Rectal smooth muscle tissue (tissue), 1 donor: ENCODE measurements at regions not wholly inside any gene's neighbourhood (a gene's known extent, or its start where the extent isn't known, plus 50 kb on each side); places are given as distances from the start of the nearest gene placed in this dataset.

Experiments used
- H3K27ac ChIP-seq: one replicate; pipeline ENCODE4 v1.7.0; 2013; ENCODE audit warnings: low read depth, low read length, inconsistent platforms
- H3K27me3 ChIP-seq: one replicate; pipeline ENCODE4 v1.7.0; 2013; ENCODE audit warnings: low read length; ENCODE audit not compliant: control insufficient read depth, insufficient read depth
- H3K36me3 ChIP-seq: one replicate; pipeline ENCODE4 v1.7.0; 2013; ENCODE audit warnings: low read length; ENCODE audit not compliant: control insufficient read depth, insufficient read depth
- H3K4me1 ChIP-seq: one replicate; pipeline ENCODE4 v1.7.0; 2013; ENCODE audit warnings: low read length; ENCODE audit not compliant: control insufficient read depth, insufficient read depth
- H3K4me3 ChIP-seq: one replicate; pipeline ENCODE4 v1.7.0; 2013; ENCODE audit warnings: low read length
- H3K9ac ChIP-seq: one replicate; pipeline ENCODE4 v1.7.0; 2013; ENCODE audit warnings: low read length

GRCh38 chrX:39452401-39452800 lies 645.4 kb downstream of the BCOR start:
- Histone ChIP-seq H3K4me1 (no peaks in the 10 kb centered on the region), H3K27me3 (no peaks in the 10 kb centered on the region), H3K27ac (no peak overlapping the region), H3K4me3 (no peak overlapping the region), H3K36me3 (no peaks in the 10 kb centered on the region), H3K9ac (no peak overlapping the region)

DNA sequence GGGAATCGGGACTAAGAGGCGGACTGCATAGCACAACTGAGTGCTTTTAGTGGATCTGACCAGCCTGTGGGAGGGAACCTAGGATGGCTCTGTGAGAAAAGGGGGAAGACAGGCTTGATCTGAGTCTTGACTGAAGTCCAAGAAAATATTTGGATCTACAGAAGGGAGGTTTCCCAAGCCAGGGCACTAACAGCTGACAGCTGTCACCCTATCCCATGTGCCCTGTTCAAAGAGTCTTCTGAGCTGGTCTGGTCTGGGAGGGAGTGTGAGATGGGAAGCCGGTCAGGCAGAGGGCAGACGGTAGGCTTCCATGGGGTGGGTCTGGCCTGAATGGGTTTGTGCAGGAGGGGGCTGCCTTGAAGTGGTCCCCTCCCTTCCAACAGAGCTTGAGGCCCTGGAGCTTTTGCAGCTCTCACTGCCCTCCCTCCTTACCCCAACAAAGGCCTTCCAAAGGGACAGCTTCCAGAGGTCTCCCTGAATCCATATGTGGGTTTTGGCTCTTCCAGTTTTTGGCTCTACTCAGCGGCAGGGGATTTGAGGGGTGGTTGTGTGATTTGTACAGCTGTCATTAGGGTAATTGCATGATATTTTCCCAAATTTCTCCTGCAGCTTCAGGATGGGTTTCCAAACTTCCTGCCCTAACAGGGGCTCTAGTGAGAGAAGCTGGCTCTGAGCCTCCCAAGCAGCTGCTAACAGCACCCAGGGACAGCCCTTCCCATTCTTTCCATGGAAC lies 643.7 kb downstream of the BCOR start:
- H3K36me3 ChIP-seq = no peaks in the 10 kb centered on the region
- no peak overlapping the region for H3K27ac ChIP-seq
- no peaks in the 10 kb centered on the region for H3K27me3 ChIP-seq
- H3K4me3 ChIP-seq = no peak overlapping the region
- H3K9ac ChIP-seq = no peak overlapping the region
- no peaks in the 10 kb centered on the region for H3K4me1 ChIP-seq

DNA sequence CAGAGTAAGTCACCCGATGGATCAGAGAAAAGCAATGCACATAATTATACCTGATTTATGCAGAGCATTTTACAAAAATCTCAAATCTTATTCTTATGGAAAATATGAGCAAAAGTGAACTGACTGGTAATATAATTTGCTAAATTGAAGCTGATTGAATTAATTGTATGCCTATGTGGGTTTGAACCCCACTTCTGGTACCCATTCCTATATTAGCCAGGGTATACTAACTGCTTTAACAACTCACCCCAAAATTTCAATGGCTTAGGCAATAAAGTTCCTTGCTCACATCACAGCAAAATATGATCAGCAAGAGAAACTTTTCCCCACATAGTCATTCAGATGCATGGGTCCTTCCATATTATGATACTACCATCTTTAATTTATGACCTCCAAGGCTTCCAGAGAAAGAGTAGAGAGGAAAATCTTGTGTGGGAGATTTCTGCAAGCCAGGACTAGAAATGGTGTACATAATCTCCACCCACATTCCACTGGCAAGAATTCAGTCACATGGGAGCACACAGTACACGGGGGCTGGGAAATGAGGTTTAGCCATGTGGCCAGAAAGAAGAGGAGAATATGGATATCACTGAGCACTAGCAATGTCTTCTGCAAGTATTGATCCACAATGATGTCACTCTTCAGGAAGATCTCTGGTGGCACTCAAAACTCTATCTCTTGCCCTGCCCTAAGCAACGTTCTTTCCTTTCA lies 640.7 kb downstream of the BCOR start:
- H3K27me3 ChIP-seq = no peaks in the 10 kb centered on the region
- no peak overlapping the region for H3K4me3 ChIP-seq
- no peak overlapping the region for H3K9ac ChIP-seq
- H3K36me3 ChIP-seq = no peaks in the 10 kb centered on the region
- no peaks in the 10 kb centered on the region for H3K4me1 ChIP-seq
- H3K27ac ChIP-seq = no peak overlapping the region

DNA sequence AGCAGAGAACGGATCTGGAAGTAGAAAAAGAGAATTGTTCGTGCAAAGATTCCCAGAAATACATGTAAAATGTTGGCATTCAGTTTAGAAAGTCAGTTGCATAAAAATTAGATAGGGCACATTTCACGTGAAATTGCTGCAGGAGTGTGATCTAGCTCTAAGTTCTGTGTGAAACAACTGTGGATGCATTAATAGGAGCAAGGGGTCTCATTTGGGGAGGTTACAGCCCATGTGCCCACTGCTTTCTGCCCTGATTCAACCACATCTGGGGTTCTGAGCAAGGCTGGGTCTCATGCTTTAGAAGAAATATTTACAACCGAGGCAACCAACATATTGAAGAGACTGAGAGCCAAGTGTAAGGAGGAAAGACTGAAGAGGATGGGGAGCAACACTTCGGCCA lies 639.0 kb downstream of the BCOR start:
- Histone ChIP-seq H3K9ac (no peak overlapping the region), H3K4me3 (no peak overlapping the region), H3K27me3 (no peaks in the 10 kb centered on the region)

GRCh38 chrX:39459204-39459603 lies 638.6 kb downstream of the BCOR start:
- Histone ChIP-seq H3K4me1 (no peaks in the 10 kb centered on the region), H3K27me3 (no peaks in the 10 kb centered on the region), H3K9ac (no peak overlapping the region), H3K27ac (no peak overlapping the region), H3K4me3 (no peak overlapping the region), H3K36me3 (no peaks in the 10 kb centered on the region)

More for the DNA sequence above, 639.0 kb downstream of the BCOR start:
- Histone ChIP-seq H3K36me3 (no peaks in the 10 kb centered on the region), H3K27ac (no peak overlapping the region), H3K4me1 (no peaks in the 10 kb centered on the region)

DNA sequence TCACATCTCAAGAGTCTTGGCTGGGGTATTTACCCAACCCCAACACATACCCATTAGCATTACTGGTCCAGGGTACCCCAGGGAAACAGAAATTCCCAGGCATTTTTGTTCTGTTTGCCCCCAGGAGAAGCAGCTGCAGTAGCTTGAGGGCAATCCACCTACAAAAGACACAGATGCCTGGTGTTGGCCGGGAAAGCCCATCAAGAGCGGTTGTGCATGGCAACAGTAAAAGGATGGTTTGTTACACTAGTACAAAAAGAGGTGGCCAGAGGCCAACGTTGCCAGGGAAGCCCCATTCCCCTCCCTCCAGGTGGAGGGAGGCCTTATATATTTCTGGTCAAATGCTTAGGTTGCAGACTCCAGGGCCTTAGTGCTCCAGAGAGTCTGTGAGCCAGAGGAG lies 637.8 kb downstream of the BCOR start:
- Histone ChIP-seq H3K36me3 (no peaks in the 10 kb centered on the region), H3K4me1 (no peaks in the 10 kb centered on the region), H3K4me3 (no peak overlapping the region), H3K27me3 (no peaks in the 10 kb centered on the region), H3K9ac (no peak overlapping the region), H3K27ac (no peak overlapping the region)

DNA sequence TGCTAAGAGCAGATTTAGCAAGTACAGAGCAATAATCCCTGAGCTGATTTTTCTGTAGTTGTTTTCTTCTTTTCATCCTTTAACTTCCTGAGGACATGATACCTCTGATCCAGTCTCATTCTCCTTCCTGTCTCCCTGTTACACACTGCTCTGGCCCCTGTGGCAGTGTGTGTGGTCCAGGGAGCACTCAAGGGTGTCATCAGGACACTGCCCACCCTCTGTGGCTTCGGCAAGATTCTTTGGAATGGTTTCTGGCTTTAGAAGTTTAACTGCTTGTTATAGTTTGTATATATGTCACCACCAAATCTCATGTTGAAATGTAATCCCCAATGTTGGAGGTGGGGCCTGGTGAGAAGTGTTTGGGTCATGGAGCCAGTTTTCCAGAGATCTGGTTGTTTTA lies 637.3 kb downstream of the BCOR start:
- H3K9ac ChIP-seq = no peak overlapping the region
- no peaks in the 10 kb centered on the region for H3K36me3 ChIP-seq
- no peaks in the 10 kb centered on the region for H3K4me1 ChIP-seq
- H3K27ac ChIP-seq = no peak overlapping the region
- no peaks in the 10 kb centered on the region for H3K27me3 ChIP-seq
- no peak overlapping the region for H3K4me3 ChIP-seq

DNA sequence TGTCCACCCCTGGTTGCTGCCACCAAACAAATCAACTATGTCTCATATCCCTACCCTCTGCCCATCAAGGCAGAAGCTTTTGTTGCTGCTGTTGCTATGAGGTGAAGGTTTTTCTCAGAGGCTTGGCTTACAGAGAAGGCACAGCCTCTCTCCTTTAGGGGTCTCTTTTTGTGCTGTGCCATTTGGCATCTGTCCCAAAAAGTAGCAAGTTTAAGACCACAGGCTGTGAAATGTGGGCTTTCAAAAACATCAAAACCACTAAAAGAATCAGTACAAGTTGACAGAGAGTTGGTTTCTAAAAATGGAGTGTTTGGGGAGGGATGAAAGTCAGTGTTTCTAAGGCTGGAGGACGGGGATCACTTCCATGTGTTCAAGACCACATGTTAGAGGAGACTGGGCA lies 634.9 kb downstream of the BCOR start:
- Histone ChIP-seq H3K4me1 (no peaks in the 10 kb centered on the region), H3K36me3 (no peaks in the 10 kb centered on the region), H3K27me3 (no peaks in the 10 kb centered on the region), H3K9ac (no peak overlapping the region), H3K4me3 (no peak overlapping the region), H3K27ac (no peak overlapping the region)

GRCh38 chrX:39464253-39464652 lies 633.5 kb downstream of the BCOR start:
- Histone ChIP-seq H3K4me1 (no peaks in the 10 kb centered on the region), H3K9ac (no peak overlapping the region), H3K27me3 (no peaks in the 10 kb centered on the region), H3K27ac (no peak overlapping the region), H3K36me3 (no peaks in the 10 kb centered on the region), H3K4me3 (no peak overlapping the region)

DNA sequence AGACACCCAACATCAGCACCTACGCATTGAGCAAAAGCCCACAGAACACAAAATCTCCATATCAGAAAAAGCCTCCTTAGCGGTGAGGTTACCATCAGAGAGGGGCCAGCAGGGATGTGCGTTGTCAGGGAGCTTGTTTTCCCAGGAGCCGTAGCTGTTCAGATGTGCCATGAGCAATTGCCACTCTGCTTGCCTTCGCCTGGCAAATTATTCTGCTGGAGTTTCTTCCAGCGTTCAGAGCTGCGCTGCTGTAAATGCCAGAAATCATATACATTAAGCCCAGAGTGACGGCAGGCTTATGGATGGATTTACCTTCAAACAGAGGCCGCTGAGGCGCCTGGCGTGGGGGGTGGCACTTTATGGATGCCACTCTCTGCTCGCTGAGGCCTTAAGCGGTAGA lies 632.3 kb downstream of the BCOR start:
- H3K4me3 ChIP-seq = no peak overlapping the region
- no peaks in the 10 kb centered on the region for H3K4me1 ChIP-seq
- no peaks in the 10 kb centered on the region for H3K36me3 ChIP-seq
- no peaks in the 10 kb centered on the region for H3K27me3 ChIP-seq
- no peak overlapping the region for H3K9ac ChIP-seq
- no peak overlapping the region for H3K27ac ChIP-seq

- H3K27me3 ChIP-seq = no peaks in the 10 kb centered on the region
Observed at GRCh38 chrX:39465906-39466305, 631.9 kb downstream of the BCOR start.

DNA sequence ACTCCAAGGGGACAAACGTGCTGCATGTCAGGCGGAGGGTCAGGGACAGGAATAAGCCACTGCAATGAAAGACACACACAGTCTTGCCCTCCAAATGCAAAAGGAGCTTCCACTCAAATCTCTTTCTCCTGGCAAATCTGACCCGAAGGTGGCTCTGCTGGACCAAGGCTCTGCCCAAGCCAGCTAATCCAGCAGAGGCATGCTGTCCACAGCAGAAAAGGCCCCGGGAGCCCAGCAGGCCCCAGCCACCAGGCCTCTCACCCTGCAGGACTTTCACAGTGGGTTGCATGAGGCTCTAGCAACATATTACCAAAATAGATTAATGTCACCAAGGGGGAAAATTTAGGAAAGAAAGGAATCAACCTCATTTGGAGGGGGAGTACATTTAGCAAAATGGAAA lies 628.6 kb downstream of the BCOR start:
- no peak overlapping the region for H3K4me3 ChIP-seq
- H3K4me1 ChIP-seq = peaks cover 15% of the 10 kb centered on the region
- H3K27me3 ChIP-seq = no peaks in the 10 kb centered on the region
- H3K9ac ChIP-seq = no peak overlapping the region
- no peaks in the 10 kb centered on the region for H3K36me3 ChIP-seq
- H3K27ac ChIP-seq = no peak overlapping the region

More at GRCh38 chrX:39465906-39466305, 631.9 kb downstream of the BCOR start:
- no peak overlapping the region for H3K27ac ChIP-seq
- no peaks in the 10 kb centered on the region for H3K4me1 ChIP-seq
- no peaks in the 10 kb centered on the region for H3K36me3 ChIP-seq
- no peak overlapping the region for H3K4me3 ChIP-seq
- H3K9ac ChIP-seq = no peak overlapping the region
